ENCODE measurements at regions not wholly inside any gene's neighbourhood (a gene's known extent, or its start where the extent isn't known, plus 50 kb on each side); places are given as distances from the start of the nearest gene placed in this dataset.

DNA sequence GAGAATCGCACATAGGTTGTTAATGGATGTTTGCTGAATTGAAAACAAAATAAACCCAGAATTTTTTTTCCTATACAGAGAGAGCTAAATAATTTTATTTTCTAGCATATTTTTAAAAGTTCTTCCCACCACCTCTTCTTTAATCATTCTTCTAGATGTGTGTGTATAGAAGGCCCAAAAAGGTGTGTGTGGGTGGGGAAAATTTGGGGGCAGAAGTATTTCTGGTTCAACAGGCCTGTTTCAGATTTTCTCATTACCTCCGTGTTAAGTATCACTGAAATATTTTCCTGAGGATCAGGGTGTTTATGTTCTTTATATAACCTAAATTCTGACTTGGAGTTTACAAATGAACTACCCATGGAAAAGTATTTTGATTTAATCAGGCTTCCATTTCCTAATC, 144.2 kb upstream of the ZNF804B start:
- TF ChIP-seq MYC (IDR thresholded peaks at IDR 0.05; ENCODE audit: low read depth, low read length), result no peak
- TF ChIP-seq POLR2AphosphoS5 (IDR thresholded peaks at IDR 0.05; ENCODE audit: insufficient read depth, low read depth, low read length), result no peak
- TF ChIP-seq EZH2 (IDR thresholded peaks at IDR 0.05; ENCODE audit: borderline replicate concordance, low read depth, low read length, severe bottlenecking), result no peak
- TF ChIP-seq FOS (IDR thresholded peaks at IDR 0.05; ENCODE audit: borderline replicate concordance, insufficient read depth, low read length), result no peak
- Histone ChIP-seq H4K20me1 (replicated peaks; ENCODE audit: control insufficient read depth, extremely low read depth, insufficient read depth, low read length) (no peaks in the 10 kb centered on the region), H3K9me1 (replicated peaks; ENCODE audit: control insufficient read depth, extremely low read depth, insufficient read depth, low read length) (no peaks in the 10 kb centered on the region), H3K27ac (ENCODE audit: insufficient read depth, low read depth, low read length) (no peak overlapping the region), H3K79me2 (ENCODE audit: control insufficient read depth, insufficient read depth, low read length) (no peaks in the 10 kb centered on the region), H3K4me2 (ENCODE audit: insufficient read depth, low read length) (no peak overlapping the region), H3K27me3 (ENCODE audit: control insufficient read depth in 2 of 2, insufficient read depth in 2 of 2, low read length in 2 of 2) (no peaks in the 10 kb centered on the region), H3K4me3 (replicated peaks in 1 of 3; ENCODE audit: insufficient read depth in 1 of 3, low read depth in 1 of 3, low read length in 3 of 3) (no peak overlapping the region), H2AFZ (ENCODE audit: low read depth, low read length) (no peak overlapping the region), H3K4me1 (ENCODE audit: control insufficient read depth, extremely low read depth, insufficient read depth, low read length) (no peaks in the 10 kb centered on the region), H3K9me3 (replicated peaks; ENCODE audit: control insufficient read depth, insufficient read depth, low read length) (no peaks in the 10 kb centered on the region), H3K9ac (replicated peaks; ENCODE audit: extremely low read depth, insufficient read depth, low read length) (no peak overlapping the region), H3K36me3 (ENCODE audit: control insufficient read depth in 2 of 2, extremely low read depth in 1 of 2, insufficient read depth in 2 of 2, low read length in 2 of 2) (no peaks in the 10 kb centered on the region)
- dilution Hi-C loops (cut with MboI; ENCODE audit: extremely low pct_ligation_motif_present, low sequenced_read_pairs) (no loop called here), intact Hi-C loops (cut with micrococcal nuclease) (no loop called here)
- ChIA-PET POLR2A (no interaction called here), CTCF (no interaction called here)
- no peak for FAIRE-seq
- no TSS peak for BruUV-seq (replicated peaks)
- DNase-seq (ENCODE audit: low read depth, low spot score), result no peak

DNA sequence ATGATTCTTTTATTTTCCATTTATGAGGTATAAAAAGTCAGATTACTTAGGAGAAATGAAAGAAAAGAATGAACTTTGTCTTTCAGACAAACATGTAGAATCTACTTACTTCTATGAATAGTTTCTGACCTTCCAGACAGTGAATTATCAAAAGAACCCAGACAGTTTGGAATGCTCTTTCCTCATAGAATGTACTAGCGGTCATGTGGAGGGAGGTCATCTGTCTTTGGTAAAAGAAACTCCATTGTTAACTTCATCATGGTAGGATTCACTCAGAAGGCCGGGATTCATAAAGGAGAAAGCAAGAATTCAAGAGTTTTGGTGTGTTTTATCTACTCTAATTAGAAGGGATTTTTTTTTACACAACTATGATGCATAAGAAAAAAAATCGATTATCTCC, 144.8 kb upstream of the ZNF804B start:
- Histone ChIP-seq H2AFZ (ENCODE audit: low read depth, low read length) (no peak overlapping the region), H3K9me1 (replicated peaks; ENCODE audit: control insufficient read depth, extremely low read depth, insufficient read depth, low read length) (no peaks in the 10 kb centered on the region), H3K27ac (ENCODE audit: insufficient read depth, low read depth, low read length) (no peak overlapping the region), H3K9me3 (replicated peaks; ENCODE audit: control insufficient read depth, insufficient read depth, low read length) (no peaks in the 10 kb centered on the region), H3K27me3 (ENCODE audit: control insufficient read depth in 2 of 2, insufficient read depth in 2 of 2, low read length in 2 of 2) (no peaks in the 10 kb centered on the region), H3K4me1 (ENCODE audit: control insufficient read depth, extremely low read depth, insufficient read depth, low read length) (no peaks in the 10 kb centered on the region), H3K4me2 (ENCODE audit: insufficient read depth, low read length) (no peak overlapping the region), H4K20me1 (replicated peaks; ENCODE audit: control insufficient read depth, extremely low read depth, insufficient read depth, low read length) (no peaks in the 10 kb centered on the region), H3K36me3 (ENCODE audit: control insufficient read depth in 2 of 2, extremely low read depth in 1 of 2, insufficient read depth in 2 of 2, low read length in 2 of 2) (no peaks in the 10 kb centered on the region), H3K79me2 (ENCODE audit: control insufficient read depth, insufficient read depth, low read length) (no peaks in the 10 kb centered on the region), H3K4me3 (replicated peaks in 1 of 3; ENCODE audit: insufficient read depth in 1 of 3, low read depth in 1 of 3, low read length in 3 of 3) (no peak overlapping the region), H3K9ac (replicated peaks; ENCODE audit: extremely low read depth, insufficient read depth, low read length) (no peak overlapping the region)
- intact Hi-C loops (cut with micrococcal nuclease) (no loop called here), dilution Hi-C loops (cut with MboI; ENCODE audit: extremely low pct_ligation_motif_present, low sequenced_read_pairs) (no loop called here)
- BruUV-seq (replicated peaks), result no TSS peak
- FAIRE-seq (no peak), DNase-seq (ENCODE audit: low read depth, low spot score) (no peak)
- no peak for TF ChIP-seq POLR2A (IDR thresholded peaks at IDR 0.05; ENCODE audit: low read depth, low read length)
- TF ChIP-seq GATA2 (IDR thresholded peaks at IDR 0.05; ENCODE audit: insufficient read depth, insufficient read length, low read depth, low read length), result no peak
- TF ChIP-seq FOS (IDR thresholded peaks at IDR 0.05; ENCODE audit: borderline replicate concordance, insufficient read depth, low read length), result no peak
- no peak for TF ChIP-seq MYC (IDR thresholded peaks at IDR 0.05; ENCODE audit: low read depth, low read length)
- TF ChIP-seq, protein P1, sequence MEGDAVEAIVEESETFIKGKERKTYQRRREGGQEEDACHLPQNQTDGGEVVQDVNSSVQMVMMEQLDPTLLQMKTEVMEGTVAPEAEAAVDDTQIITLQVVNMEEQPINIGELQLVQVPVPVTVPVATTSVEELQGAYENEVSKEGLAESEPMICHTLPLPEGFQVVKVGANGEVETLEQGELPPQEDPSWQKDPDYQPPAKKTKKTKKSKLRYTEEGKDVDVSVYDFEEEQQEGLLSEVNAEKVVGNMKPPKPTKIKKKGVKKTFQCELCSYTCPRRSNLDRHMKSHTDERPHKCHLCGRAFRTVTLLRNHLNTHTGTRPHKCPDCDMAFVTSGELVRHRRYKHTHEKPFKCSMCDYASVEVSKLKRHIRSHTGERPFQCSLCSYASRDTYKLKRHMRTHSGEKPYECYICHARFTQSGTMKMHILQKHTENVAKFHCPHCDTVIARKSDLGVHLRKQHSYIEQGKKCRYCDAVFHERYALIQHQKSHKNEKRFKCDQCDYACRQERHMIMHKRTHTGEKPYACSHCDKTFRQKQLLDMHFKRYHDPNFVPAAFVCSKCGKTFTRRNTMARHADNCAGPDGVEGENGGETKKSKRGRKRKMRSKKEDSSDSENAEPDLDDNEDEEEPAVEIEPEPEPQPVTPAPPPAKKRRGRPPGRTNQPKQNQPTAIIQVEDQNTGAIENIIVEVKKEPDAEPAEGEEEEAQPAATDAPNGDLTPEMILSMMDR (IDR thresholded peaks at IDR 0.05; ENCODE audit: extremely low read depth in 1 of 2, insufficient read depth in 1 of 2, low read depth in 1 of 2, low read length in 2 of 2), result no peak
- TF ChIP-seq JUN (IDR thresholded peaks at IDR 0.05; ENCODE audit: borderline replicate concordance, insufficient read depth, insufficient read length, low read depth), result no peak
- TF ChIP-seq POLR2AphosphoS5 (IDR thresholded peaks at IDR 0.05; ENCODE audit: insufficient read depth, low read depth, low read length), result no peak
- no peak for TF ChIP-seq EZH2 (IDR thresholded peaks at IDR 0.05; ENCODE audit: borderline replicate concordance, low read depth, low read length, severe bottlenecking)
- TF ChIP-seq, protein P2, sequence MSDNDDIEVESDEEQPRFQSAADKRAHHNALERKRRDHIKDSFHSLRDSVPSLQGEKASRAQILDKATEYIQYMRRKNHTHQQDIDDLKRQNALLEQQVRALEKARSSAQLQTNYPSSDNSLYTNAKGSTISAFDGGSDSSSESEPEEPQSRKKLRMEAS (IDR thresholded peaks at IDR 0.05; ENCODE audit: insufficient read depth, insufficient read length), result no peak
- ChIA-PET POLR2A (no interaction called here), CTCF (no interaction called here)
